B cell (primary cell): ENCODE measurements at regions not wholly inside any gene's neighbourhood (a gene's known extent, or its start where the extent isn't known, plus 50 kb on each side); places are given as distances from the start of the nearest gene placed in this dataset.

ENCODE experiments used
- ATAC-seq: fragments of 200-7000 bp; cut with Tn5 transposase; one replicate; pipeline ENCODE4 v1.10.0; 2021; ENCODE audit warnings: low read depth, mild to moderate bottlenecking, moderate number of reproducible peaks, moderate library complexity
- CTCF ChIA-PET: fragments of 350-600 bp; sonication (Branson Sonifier 250); formaldehyde crosslinking; loops from one replicate; lab custom pipeline; 2021; ENCODE audit warnings: antibody characterized with exemption, inconsistent platforms; lab: Charles Lee
- POLR2A ChIA-PET: fragments of 350-600 bp; sonication (Branson Sonifier 250); formaldehyde crosslinking; loops from one replicate; lab custom pipeline; 2021; ENCODE audit warnings: antibody characterized with exemption; lab: Charles Lee
- DNase-seq: peaks from one replicate; pipeline ENCODE4 v3.0.0; 2013
- H2AFZ ChIP-seq: 2 replicates; pipeline ENCODE4 v1.6.1; 2012; ENCODE audit warnings: mild to moderate bottlenecking, low read depth, low read length; ENCODE audit not compliant: insufficient read depth, poor library complexity, severe bottlenecking
- H3K27ac ChIP-seq, 2 donors: 1 replicate in 1 of 2; 2 replicates in 1 of 2; pipeline ENCODE4 v1.5.1; 2012 to 2013; ENCODE audit warnings: low read length in 2 of 2, mild to moderate bottlenecking in 2 of 2, moderate library complexity in 1 of 2
- H3K27me3 ChIP-seq, 4 experiments: fragments of 200-600 bp in 1 of 4; sonication (generic) in 1 of 4; replicated peaks in 1 of 4; 1 replicate in 2 of 4; 2 replicates in 2 of 4; pipeline versions ENCODE4 v1.6.1 to v1.7.0; 2013 to 2016; ENCODE audit warnings: low read length in 3 of 4, mild to moderate bottlenecking in 2 of 4, mixed read lengths in 1 of 4, moderate library complexity in 1 of 4; ENCODE audit not compliant: insufficient read depth in 4 of 4, control insufficient read depth in 3 of 4; ENCODE audit errors: control extremely low read depth in 1 of 4
- H3K36me3 ChIP-seq, 2 experiments: replicated peaks in 1 of 2; 1 replicate in 1 of 2; 2 replicates in 1 of 2; pipeline versions ENCODE4 v1.6.1 to v1.7.1; 2013; ENCODE audit warnings: low read length in 1 of 2; ENCODE audit not compliant: insufficient read depth in 2 of 2, control insufficient read depth in 1 of 2; ENCODE audit errors: control extremely low read depth in 1 of 2, extremely low read depth in 1 of 2
- H3K4me1 ChIP-seq, 2 donors: fragments of 200-600 bp in 1 of 2; sonication (generic) in 1 of 2; 1 replicate in 1 of 2; 2 replicates in 1 of 2; pipeline versions ENCODE4 v1.5.1 to v1.6.1; 2013 to 2017; ENCODE audit warnings: low read length in 2 of 2; ENCODE audit not compliant: control insufficient read depth in 2 of 2, insufficient read depth in 2 of 2
- H3K4me2 ChIP-seq: replicated peaks from 2 replicates; pipeline ENCODE3; 2012; ENCODE audit warnings: mild to moderate bottlenecking, low read depth, low read length; ENCODE audit not compliant: poor library complexity, severe bottlenecking
- H3K4me3 ChIP-seq, 5 experiments: fragments of 200-600 bp in 1 of 5; sonication (generic) in 1 of 5; 1 replicate in 3 of 5; 2 replicates in 2 of 5; pipeline versions ENCODE4 v1.5.1 to v1.7.0; 2011 to 2016; ENCODE audit warnings: low read length in 4 of 5, mild to moderate bottlenecking in 4 of 5, low read depth in 2 of 5, control low read depth in 1 of 5, moderate library complexity in 1 of 5; ENCODE audit not compliant: insufficient read depth in 1 of 5; ENCODE audit errors: control extremely low read depth in 1 of 5, extremely low read depth in 1 of 5
- H3K79me2 ChIP-seq: fragments of 200-600 bp; sonication (generic); one replicate; pipeline ENCODE4 v1.6.0; 2016; ENCODE audit warnings: low read length; ENCODE audit not compliant: control insufficient read depth, insufficient read depth
- H3K9ac ChIP-seq: fragments of 200-600 bp; sonication (generic); 2 replicates; pipeline ENCODE4 v1.6.1; 2017; ENCODE audit warnings: mild to moderate bottlenecking, low read length, moderate library complexity
- H3K9me3 ChIP-seq, 3 donors: one replicate each; pipeline versions ENCODE4 v1.6.1 to v1.7.1; 2013; ENCODE audit warnings: low read length in 2 of 3; ENCODE audit not compliant: control insufficient read depth in 2 of 3, insufficient read depth in 1 of 3; ENCODE audit errors: control extremely low read depth in 1 of 3
- H4K20me1 ChIP-seq: 2 replicates; pipeline ENCODE4 v1.6.0; 2012; ENCODE audit warnings: mild to moderate bottlenecking, low read length; ENCODE audit not compliant: insufficient read depth, control insufficient read depth, poor library complexity, severe bottlenecking
- H3K27ac Mint-ChIP-seq: one replicate; pipeline ENCODE4 v1.8.0; 2021; ENCODE audit warnings: mixed read lengths
- H3K27me3 Mint-ChIP-seq: one replicate; pipeline ENCODE4 v1.8.0; 2021; ENCODE audit warnings: mixed read lengths
- H3K4me1 Mint-ChIP-seq: one replicate; pipeline ENCODE4 v1.8.0; 2021; ENCODE audit warnings: mixed read lengths
- H3K4me3 Mint-ChIP-seq: one replicate; pipeline ENCODE4 v1.8.0; 2021; ENCODE audit warnings: mixed read lengths
- H3K9me3 Mint-ChIP-seq: one replicate; pipeline ENCODE4 v1.8.0; 2022; ENCODE audit warnings: mixed read lengths; ENCODE audit not compliant: insufficient read depth
- CTCF ChIP-seq: fragments of 200-600 bp; IDR thresholded peaks from one replicate; pipeline ENCODE4 v1.8.0; 2022; ENCODE audit warnings: antibody characterized with exemption, mild to moderate bottlenecking
- EZH2 ChIP-seq: IDR thresholded peaks from 2 replicates; pipeline ENCODE4 v1.6.1; 2012; ENCODE audit warnings: borderline replicate concordance, low read depth, mild to moderate bottlenecking, moderate library complexity, low read length; ENCODE audit not compliant: insufficient read depth, poor library complexity, severe bottlenecking
- WGBS: methylation state at CpG from one replicate; pipeline ENCODE4 v1.1.5; 2013; ENCODE audit warnings: missing lambda C conversion rate; ENCODE audit not compliant: insufficient coverage; 5-methylcytosine and 5-hydroxymethylcytosine counted together
- intact Hi-C: fragments of 100-400 bp; cut with micrococcal nuclease; formaldehyde crosslinking; loops from one replicate; pipeline ENCODE4 v1.10.0; 2022

GRCh38 chr12:114920771-114921554 lies 237.0 kb upstream of the TBX3 start:
- H3K36me3 ChIP-seq = no peaks in the 10 kb centered on the region
- H3K4me1 ChIP-seq = no peaks in the 10 kb centered on the region
- peaks cover 0 to 10% (median 0%) of the 10 kb centered on the region in 3 donors for H3K9me3 ChIP-seq
- Mint-ChIP-seq H3K27me3 (no peaks in the 10 kb centered on the region), H3K4me3 (no peak overlapping the region), H3K4me1 (no peaks in the 10 kb centered on the region), H3K27ac (no peak overlapping the region), H3K9me3 (peaks cover 9% of the 10 kb centered on the region)
- H2AFZ ChIP-seq = no peak overlapping the region
- H3K27me3 ChIP-seq = no peaks in the 10 kb centered on the region
- WGBS = 90% methylated on average over 3 of the region's 5 CpGs
- ATAC-seq (no peak), DNase-seq (no peak)
- no peaks in the 10 kb centered on the region for H4K20me1 ChIP-seq
- ChIA-PET POLR2A (no interaction called here), CTCF (no interaction called here)
- H3K79me2 ChIP-seq = no peaks in the 10 kb centered on the region
- no peak for TF ChIP-seq EZH2
- TF ChIP-seq CTCF = no peak
- H3K4me3 ChIP-seq = no peak overlapping the region
- intact Hi-C loops = no loop called here
- H3K9ac ChIP-seq = no peak overlapping the region
- H3K4me2 ChIP-seq = no peak overlapping the region
- no peak overlapping the region for H3K27ac ChIP-seq

DNA sequence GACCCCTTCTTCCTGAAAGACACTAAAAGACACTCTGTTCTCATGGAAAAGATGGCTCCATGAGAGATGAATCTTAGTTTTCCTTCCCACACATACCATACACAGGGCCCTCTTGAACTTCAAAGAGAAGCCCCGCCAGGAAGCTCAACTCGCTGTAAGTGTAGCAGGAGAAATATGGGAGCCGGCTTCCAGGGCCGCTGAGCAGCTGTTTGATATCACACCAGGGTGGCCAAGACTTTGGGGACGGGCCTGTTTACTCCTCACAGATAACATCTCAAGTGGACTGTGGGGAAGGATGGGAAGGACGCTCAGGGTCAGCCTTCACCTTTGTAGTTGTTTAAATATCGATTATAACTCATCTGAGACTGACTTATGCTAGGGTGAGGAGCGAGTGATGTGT lies 235.5 kb upstream of the TBX3 start:
- H3K9ac ChIP-seq = no peak overlapping the region
- H3K79me2 ChIP-seq = no peaks in the 10 kb centered on the region
- Mint-ChIP-seq H3K4me3 (no peak overlapping the region), H3K27ac (no peak overlapping the region), H3K9me3 (peaks cover 5% of the 10 kb centered on the region), H3K4me1 (no peaks in the 10 kb centered on the region), H3K27me3 (no peaks in the 10 kb centered on the region)
- ChIA-PET POLR2A (no interaction called here), CTCF (no interaction called here)
- no peaks in the 10 kb centered on the region for H3K36me3 ChIP-seq
- TF ChIP-seq CTCF (no peak), EZH2 (no peak)
- no peak overlapping the region for H3K27ac ChIP-seq
- H3K27me3 ChIP-seq = no peaks in the 10 kb centered on the region
- no peak overlapping the region for H3K4me2 ChIP-seq
- intact Hi-C loops = no loop called here
- no peaks in the 10 kb centered on the region for H4K20me1 ChIP-seq
- no peaks in the 10 kb centered on the region for H3K4me1 ChIP-seq
- no CpG with 5 or more reads among the region's 8 CpGs for WGBS
- ATAC-seq (no peak), DNase-seq (no peak)
- no peak overlapping the region for H2AFZ ChIP-seq
- H3K4me3 ChIP-seq = no peak overlapping the region
- H3K9me3 ChIP-seq = peaks cover 0 to 12% (median 0%) of the 10 kb centered on the region in 3 donors
